ENCODE measurements at regions not wholly inside any gene's neighbourhood (a gene's known extent, or its start where the extent isn't known, plus 50 kb on each side); places are given as distances from the start of the nearest gene placed in this dataset.

- ChIA-PET CTCF (interaction anchor here (0.7 kb wide), 1 partner anchor 1904 kb away, joined by 3 read pairs; no protein-coding TSS in a partner anchor), POLR2A (no interaction called here)
- DNase-seq: no peak
- Mint-ChIP-seq H3K27ac (no peak overlapping the region), H3K27me3 (peaks cover 6% of the 10 kb centered on the region), H3K4me3 (no peak overlapping the region), H3K9me3 (no peaks in the 10 kb centered on the region), H3K36me3 (ENCODE audit: low read depth) (no peaks in the 10 kb centered on the region), H3K4me1 (no peaks in the 10 kb centered on the region)
Observed at GRCh38 chr4:24443200-24443599, 141.2 kb downstream of the DHX15 start.

DNA sequence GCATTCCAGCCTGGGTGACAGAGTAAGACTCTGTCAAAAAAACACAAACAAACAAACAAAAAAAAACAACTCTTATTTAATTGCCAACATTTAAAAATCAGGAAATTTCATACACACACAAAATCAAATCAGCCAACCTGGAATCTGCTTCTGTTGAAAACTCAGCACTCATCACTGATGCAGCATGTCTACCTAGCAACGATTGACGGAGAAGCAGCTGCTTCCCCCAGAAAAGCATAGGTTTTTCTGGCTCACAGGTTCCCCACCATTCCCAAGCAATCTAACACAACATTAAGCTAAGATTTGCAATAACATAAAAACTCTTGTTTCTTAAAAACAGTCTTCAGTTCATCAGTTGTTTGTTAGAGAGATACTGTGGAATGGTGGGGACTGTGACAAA is 143.6 kb downstream of the DHX15 start:
- Mint-ChIP-seq H3K4me1 (no peaks in the 10 kb centered on the region), H3K4me3 (no peak overlapping the region), H3K9me3 (no peaks in the 10 kb centered on the region), H3K36me3 (ENCODE audit: low read depth) (no peaks in the 10 kb centered on the region), H3K27me3 (peaks cover 3% of the 10 kb centered on the region), H3K27ac (no peak overlapping the region)
- no peak for DNase-seq
- ChIA-PET POLR2A (no interaction called here), CTCF (no interaction called here)

GRCh38 chr4:24434241-24434640 is 150.1 kb downstream of the DHX15 start:
- ChIA-PET CTCF (interaction anchor here (0.7 kb wide), 1 partner anchor 15 kb away, joined by 3 read pairs; no protein-coding TSS in a partner anchor), POLR2A (no interaction called here)
- no peak for DNase-seq
- no peaks in the 10 kb centered on the region for H3K27me3 Mint-ChIP-seq
- no peaks in the 10 kb centered on the region for H3K36me3 Mint-ChIP-seq (ENCODE audit: low read depth)
- H3K9me3 Mint-ChIP-seq: no peaks in the 10 kb centered on the region
- H3K4me1 Mint-ChIP-seq: no peaks in the 10 kb centered on the region
- H3K27ac Mint-ChIP-seq: no peak overlapping the region
- H3K4me3 Mint-ChIP-seq: no peak overlapping the region

GRCh38 chr4:24433515-24434214 is 150.7 kb downstream of the DHX15 start:
- POLR2A ChIA-PET: no interaction called here
- no peak overlapping the region for H3K27ac Mint-ChIP-seq

DNA sequence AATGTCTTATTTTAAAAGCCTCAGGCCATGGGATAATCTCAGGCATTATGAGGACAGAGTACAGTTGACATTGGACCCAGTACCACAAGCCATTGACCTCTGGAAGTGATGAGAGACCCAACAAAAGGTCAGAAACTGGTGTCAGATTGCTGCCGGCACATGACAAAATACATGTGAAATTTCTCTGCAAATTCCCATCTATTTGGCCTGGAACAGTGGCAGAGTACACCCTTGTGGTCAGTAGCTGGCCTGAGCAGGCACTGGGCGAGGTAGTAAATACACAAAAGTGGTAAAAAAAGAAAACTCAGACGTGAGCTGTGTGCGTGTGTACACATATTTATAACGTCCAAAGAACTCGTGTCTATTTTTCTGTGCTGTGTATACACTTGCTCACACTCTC is 155.5 kb downstream of the DHX15 start:
- H3K9me3 Mint-ChIP-seq: no peaks in the 10 kb centered on the region
- no peak overlapping the region for H3K4me3 Mint-ChIP-seq
- H3K27me3 Mint-ChIP-seq: no peaks in the 10 kb centered on the region
- no peaks in the 10 kb centered on the region for H3K4me1 Mint-ChIP-seq
- no peaks in the 10 kb centered on the region for H3K36me3 Mint-ChIP-seq (ENCODE audit: low read depth)
- no peak overlapping the region for H3K27ac Mint-ChIP-seq
- DNase-seq: no peak
- ChIA-PET POLR2A (interaction anchor here (0.6 kb wide), 1 partner anchor 667 kb away, joined by 3 read pairs; no protein-coding TSS in a partner anchor), CTCF (interaction anchor here (1.6 kb wide), 1 partner anchor 9 kb away, joined by 4 read pairs; no protein-coding TSS in a partner anchor)

More at GRCh38 chr4:24433515-24434214, 150.7 kb downstream of the DHX15 start:
- Mint-ChIP-seq H3K9me3 (no peaks in the 10 kb centered on the region), H3K27me3 (no peaks in the 10 kb centered on the region), H3K4me1 (no peaks in the 10 kb centered on the region), H3K4me3 (no peak overlapping the region), H3K36me3 (ENCODE audit: low read depth) (no peaks in the 10 kb centered on the region)
- CTCF ChIA-PET: interaction anchor here (2.1 kb wide), 1 partner anchor 14 kb away, joined by 7 read pairs; no protein-coding TSS in a partner anchor
- no peak for DNase-seq

DNA sequence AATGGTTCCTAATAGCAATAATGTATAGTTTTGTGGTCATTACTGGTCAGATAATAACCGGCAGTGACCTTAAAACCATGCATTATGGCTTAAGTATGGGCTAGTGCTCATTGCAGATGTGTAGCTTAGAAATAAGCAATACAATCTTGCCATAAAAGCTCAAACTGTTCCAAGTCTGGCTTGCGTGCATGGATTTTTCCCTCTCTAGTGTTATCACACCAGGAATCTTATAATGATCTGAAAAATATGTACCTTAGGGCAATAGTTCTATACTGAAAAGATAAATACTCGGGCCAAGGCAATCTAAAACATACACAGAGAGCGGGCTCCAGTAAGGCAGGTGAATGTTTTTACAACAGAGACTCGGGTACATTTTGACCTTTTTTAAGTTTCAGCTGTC is 157.8 kb downstream of the DHX15 start:
- no peak overlapping the region for H3K4me3 Mint-ChIP-seq
- ChIA-PET CTCF (no interaction called here), POLR2A (no interaction called here)
- H3K36me3 Mint-ChIP-seq (ENCODE audit: low read depth): no peaks in the 10 kb centered on the region
- no peaks in the 10 kb centered on the region for H3K4me1 Mint-ChIP-seq
- H3K9me3 Mint-ChIP-seq: no peaks in the 10 kb centered on the region
- H3K27me3 Mint-ChIP-seq: no peaks in the 10 kb centered on the region
- no peak for DNase-seq
- no peak overlapping the region for H3K27ac Mint-ChIP-seq

DNA sequence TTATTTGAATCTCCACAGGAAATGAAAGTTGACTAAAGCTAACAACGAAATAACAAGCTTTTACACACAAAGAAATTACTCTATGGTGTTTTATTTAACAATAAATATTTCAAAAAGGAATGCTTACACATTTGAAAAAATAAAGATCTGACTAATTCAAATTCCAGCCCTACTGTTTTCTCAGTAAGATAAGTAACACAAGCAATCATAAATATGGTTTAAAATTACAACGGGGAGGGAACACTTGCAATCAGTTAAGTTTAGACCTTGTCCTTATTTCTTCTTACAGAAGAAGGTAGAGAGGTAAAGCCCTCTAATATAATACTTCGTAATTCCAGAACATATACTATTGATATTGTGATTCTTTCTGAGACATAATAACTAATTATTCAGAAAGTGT is 158.5 kb downstream of the DHX15 start:
- Mint-ChIP-seq H3K9me3 (no peaks in the 10 kb centered on the region), H3K4me3 (no peak overlapping the region), H3K27me3 (no peaks in the 10 kb centered on the region), H3K4me1 (no peaks in the 10 kb centered on the region), H3K36me3 (ENCODE audit: low read depth) (no peaks in the 10 kb centered on the region), H3K27ac (no peak overlapping the region)
- DNase-seq: no peak
- CTCF ChIA-PET: no interaction called here
- POLR2A ChIA-PET: no interaction called here

GRCh38 chr4:24423670-24424069 is 160.7 kb downstream of the DHX15 start:
- CTCF ChIA-PET: no interaction called here
- no peaks in the 10 kb centered on the region for H3K36me3 Mint-ChIP-seq (ENCODE audit: low read depth)
- no peak overlapping the region for H3K27ac Mint-ChIP-seq
- POLR2A ChIA-PET: no interaction called here
- no peak for DNase-seq
- peaks cover 1% of the 10 kb centered on the region for H3K27me3 Mint-ChIP-seq
- H3K4me3 Mint-ChIP-seq: no peak overlapping the region
- no peaks in the 10 kb centered on the region for H3K4me1 Mint-ChIP-seq
- H3K9me3 Mint-ChIP-seq: no peaks in the 10 kb centered on the region

DNA sequence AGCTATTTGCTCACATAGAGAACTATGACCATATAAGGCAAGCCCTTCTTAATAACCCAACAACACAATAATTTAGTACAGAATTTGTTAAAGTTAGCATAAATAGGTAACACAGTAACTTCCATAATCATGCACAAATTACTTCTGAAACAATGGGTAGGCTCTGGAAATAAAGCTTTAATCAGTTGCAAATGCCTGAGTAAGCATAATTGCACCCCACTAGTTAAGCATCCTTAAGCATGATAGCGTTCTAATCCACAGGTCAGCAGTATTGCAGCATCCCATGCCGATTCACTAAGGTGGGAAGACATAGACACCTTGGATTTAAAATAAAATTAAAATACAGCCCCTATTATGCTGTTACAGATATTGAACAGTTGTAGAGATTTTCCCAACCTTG is 161.7 kb downstream of the DHX15 start:
- Mint-ChIP-seq H3K4me3 (no peak overlapping the region), H3K27ac (no peak overlapping the region), H3K9me3 (no peaks in the 10 kb centered on the region), H3K27me3 (peaks cover 1% of the 10 kb centered on the region), H3K4me1 (no peaks in the 10 kb centered on the region), H3K36me3 (ENCODE audit: low read depth) (no peaks in the 10 kb centered on the region)
- no peak for DNase-seq
- ChIA-PET POLR2A (no interaction called here), CTCF (no interaction called here)

DNA sequence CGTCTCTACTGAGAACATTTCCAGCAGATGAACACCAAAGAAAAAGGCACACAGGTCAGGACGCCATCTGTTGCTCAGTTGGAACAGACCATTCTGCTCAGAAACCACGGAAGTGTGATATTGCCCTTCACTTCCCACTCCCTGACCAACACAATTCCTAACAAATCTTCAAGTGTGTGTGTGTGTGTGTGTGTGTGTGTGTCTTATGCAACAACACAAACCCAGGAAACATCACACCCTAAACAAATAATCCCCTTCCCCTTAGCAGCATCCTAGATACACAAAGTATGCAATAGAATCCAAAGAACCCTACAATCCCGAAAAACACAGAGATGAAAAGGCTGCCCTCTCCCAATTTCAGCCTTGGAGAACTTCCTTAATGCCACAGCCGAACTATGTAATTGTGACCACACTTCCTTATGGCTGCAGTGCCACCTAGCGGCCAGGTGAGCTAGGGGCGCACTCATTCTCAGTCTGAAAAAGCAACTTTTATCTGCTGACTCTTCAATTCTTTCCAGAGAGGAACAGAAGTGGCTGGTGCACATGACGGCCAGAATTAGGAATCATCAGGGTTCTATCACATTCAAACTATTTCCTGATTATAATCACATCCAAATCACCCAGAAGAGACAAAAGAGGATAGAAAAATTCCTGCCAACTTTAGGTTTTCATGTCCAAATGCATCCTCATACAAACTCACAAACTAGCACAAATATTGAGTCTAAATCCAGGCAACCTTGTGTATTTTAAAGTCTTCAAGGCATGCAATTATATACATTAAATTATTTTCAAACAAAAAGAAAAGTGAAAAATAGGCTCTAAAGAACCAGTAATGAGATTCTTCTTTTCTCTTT is 164.9 kb downstream of the DHX15 start:
- ChIA-PET POLR2A (no interaction called here), CTCF (interaction anchor here (0.7 to 2.6 kb wide), 12 partner anchors 10 to 1522 kb away, joined by 3 to 10 read pairs (median 4); no protein-coding TSS in a partner anchor)
- H3K27me3 Mint-ChIP-seq: peaks cover 3% of the 10 kb centered on the region
- no peak overlapping the region for H3K4me3 Mint-ChIP-seq
- DNase-seq: peak; percentile 66
- H3K4me1 Mint-ChIP-seq: no peaks in the 10 kb centered on the region
- no peaks in the 10 kb centered on the region for H3K9me3 Mint-ChIP-seq
- H3K27ac Mint-ChIP-seq: no peak overlapping the region
- H3K36me3 Mint-ChIP-seq (ENCODE audit: low read depth): no peaks in the 10 kb centered on the region

DNA sequence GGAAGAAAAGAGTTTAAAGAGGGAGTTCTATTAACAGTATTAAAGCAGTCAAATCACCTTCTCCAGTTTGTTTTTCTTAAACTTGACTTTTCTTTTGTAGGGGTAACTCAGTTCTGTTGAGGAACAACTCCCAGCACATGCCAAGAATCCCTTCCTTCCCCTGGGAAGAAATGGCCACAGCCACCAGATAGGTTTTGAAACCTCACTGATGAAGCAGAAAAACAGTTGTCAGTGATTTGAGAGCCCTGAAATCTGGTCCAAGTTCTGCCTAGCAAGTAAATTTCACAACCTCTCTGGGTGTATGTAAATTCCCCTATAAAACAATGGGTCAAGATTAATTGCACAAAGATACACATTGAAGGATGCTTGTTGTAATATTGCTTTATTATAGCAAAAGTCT is 167.1 kb downstream of the DHX15 start:
- Mint-ChIP-seq H3K4me3 (no peak overlapping the region), H3K9me3 (no peaks in the 10 kb centered on the region), H3K27ac (no peak overlapping the region), H3K4me1 (no peaks in the 10 kb centered on the region), H3K27me3 (peaks cover 5% of the 10 kb centered on the region), H3K36me3 (ENCODE audit: low read depth) (no peaks in the 10 kb centered on the region)
- ChIA-PET POLR2A (no interaction called here), CTCF (no interaction called here)
- DNase-seq: no peak

GRCh38 chr4:24416293-24416692 is 168.1 kb downstream of the DHX15 start:
- POLR2A ChIA-PET: no interaction called here
- no peak overlapping the region for H3K27ac Mint-ChIP-seq
- no peaks in the 10 kb centered on the region for H3K36me3 Mint-ChIP-seq (ENCODE audit: low read depth)
- CTCF ChIA-PET: no interaction called here
- peaks cover 7% of the 10 kb centered on the region for H3K27me3 Mint-ChIP-seq
- no peak overlapping the region for H3K4me3 Mint-ChIP-seq
- H3K9me3 Mint-ChIP-seq: no peaks in the 10 kb centered on the region
- DNase-seq: no peak
- H3K4me1 Mint-ChIP-seq: no peaks in the 10 kb centered on the region

GRCh38 chr4:24413311-24413784 is 171.0 kb downstream of the DHX15 start:
- no peaks in the 10 kb centered on the region for H3K36me3 Mint-ChIP-seq (ENCODE audit: low read depth)
- peaks cover 6% of the 10 kb centered on the region for H3K27me3 Mint-ChIP-seq

More at GRCh38 chr4:24413311-24413784, 171.0 kb downstream of the DHX15 start:
- no peak overlapping the region for H3K4me3 Mint-ChIP-seq
- no peak for DNase-seq
- no peaks in the 10 kb centered on the region for H3K9me3 Mint-ChIP-seq
- ChIA-PET CTCF (no interaction called here), POLR2A (no interaction called here)
- H3K27ac Mint-ChIP-seq: no peak overlapping the region
- no peaks in the 10 kb centered on the region for H3K4me1 Mint-ChIP-seq
